H9 (cell line): ENCODE measurements at regions not wholly inside any gene's neighbourhood (a gene's known extent, or its start where the extent isn't known, plus 50 kb on each side); places are given as distances from the start of the nearest gene placed in this dataset.
"Not testable (repeated sequence)": the region's sequence is repeated elsewhere in the genome, so short reads cannot be mapped to it uniquely, and the experiment has no call there.

ENCODE experiments used
- DNase-seq: peaks from one replicate; pipeline ENCODE4 v3.0.0-alpha.2; 2017
- H2AFZ ChIP-seq: one replicate; pipeline ENCODE4 v1.6.1; 2013; ENCODE audit warnings: mild to moderate bottlenecking, low read length, control low read depth, moderate library complexity
- H2AK5ac ChIP-seq: 2 replicates; pipeline ENCODE4 v1.6.1; 2013; ENCODE audit warnings: low read length, control low read depth, mixed read lengths; ENCODE audit not compliant: insufficient read length
- H2BK120ac ChIP-seq: one replicate; pipeline ENCODE4 v1.6.1; 2013; ENCODE audit warnings: low read depth, mild to moderate bottlenecking, low read length, control low read depth, inconsistent platforms; ENCODE audit not compliant: poor library complexity, severe bottlenecking
- H2BK12ac ChIP-seq: 2 replicates; pipeline ENCODE4 v1.6.1; 2013; ENCODE audit warnings: low read length, control low read depth, mixed read lengths, low read depth; ENCODE audit not compliant: insufficient read length
- H2BK15ac ChIP-seq: 2 replicates; pipeline ENCODE4 v1.6.1; 2013; ENCODE audit warnings: low read depth, low read length, control low read depth
- H2BK20ac ChIP-seq: one replicate; pipeline ENCODE4 v1.6.1; 2013; ENCODE audit warnings: low read depth, mild to moderate bottlenecking, low read length, control low read depth, inconsistent platforms; ENCODE audit not compliant: poor library complexity, severe bottlenecking
- H2BK5ac ChIP-seq: 2 replicates; pipeline ENCODE4 v1.6.1; 2013; ENCODE audit warnings: low read length, control low read depth, mixed read lengths; ENCODE audit not compliant: insufficient read length
- H3K14ac ChIP-seq: 2 replicates; pipeline ENCODE4 v1.6.1; 2013; ENCODE audit warnings: low read length, control low read depth; ENCODE audit not compliant: insufficient read depth
- H3K18ac ChIP-seq: 2 replicates; pipeline ENCODE4 v1.6.1; 2013; ENCODE audit warnings: low read depth, mild to moderate bottlenecking, mixed read lengths, low read length, control low read depth; ENCODE audit not compliant: insufficient read length
- H3K23ac ChIP-seq: 2 replicates; pipeline ENCODE4 v1.6.1; 2013; ENCODE audit warnings: low read length, control low read depth, mixed read lengths, low read depth; ENCODE audit not compliant: insufficient read length
- H3K23me2 ChIP-seq: 2 replicates; pipeline ENCODE4 v1.6.1; 2013; ENCODE audit warnings: low read depth, mild to moderate bottlenecking, mixed read lengths, low read length, control low read depth; ENCODE audit not compliant: insufficient read length, poor library complexity, severe bottlenecking
- H3K27ac ChIP-seq: 2 replicates; pipeline ENCODE4 v1.5.1; 2013; ENCODE audit warnings: low read length, control low read depth, mixed read lengths, low read depth; ENCODE audit not compliant: insufficient read length
- H3K27me3 ChIP-seq: 2 replicates; pipeline ENCODE4 v1.6.1; 2013; ENCODE audit warnings: low read length, control low read depth, inconsistent platforms; ENCODE audit not compliant: insufficient read depth
- H3K4ac ChIP-seq: 2 replicates; pipeline ENCODE4 v1.6.1; 2013; ENCODE audit warnings: low read depth, mild to moderate bottlenecking, control low read depth, inconsistent platforms, low read length, moderate library complexity
- H3K4me1 ChIP-seq: 2 replicates; pipeline ENCODE4 v1.6.1; 2013; ENCODE audit warnings: low read length, control low read depth, inconsistent platforms; ENCODE audit not compliant: insufficient read depth
- H3K4me2 ChIP-seq: 2 replicates; pipeline ENCODE4 v1.6.1; 2013; ENCODE audit warnings: low read length, control low read depth, mixed read lengths; ENCODE audit not compliant: insufficient read length, insufficient read depth
- H3K56ac ChIP-seq: 2 replicates; pipeline ENCODE4 v1.6.1; 2013; ENCODE audit warnings: low read depth, mild to moderate bottlenecking, mixed read lengths, low read length, control low read depth; ENCODE audit not compliant: insufficient read length
- H3K79me1 ChIP-seq: 2 replicates; pipeline ENCODE4 v1.6.1; 2013; ENCODE audit warnings: low read depth, mild to moderate bottlenecking, moderate library complexity, low read length, control low read depth, inconsistent platforms; ENCODE audit not compliant: insufficient read depth, poor library complexity, severe bottlenecking
- H3K79me2 ChIP-seq: 2 replicates; pipeline ENCODE4 v1.6.1; 2013; ENCODE audit warnings: low read length, control low read depth, inconsistent platforms; ENCODE audit not compliant: insufficient read depth
- H3K9ac ChIP-seq: 2 replicates; pipeline ENCODE4 v1.6.1; 2013; ENCODE audit warnings: low read length, control low read depth, mixed read lengths; ENCODE audit not compliant: insufficient read length; ENCODE audit errors: extremely low read depth
- H3K9me3 ChIP-seq: one replicate; pipeline ENCODE4 v1.6.1; 2013; ENCODE audit warnings: low read depth, low read length, inconsistent platforms; ENCODE audit not compliant: control insufficient read depth
- H3T11ph ChIP-seq: one replicate; pipeline ENCODE4 v1.6.1; 2013; ENCODE audit warnings: mild to moderate bottlenecking, low read length, control low read depth, inconsistent platforms
- H4K20me1 ChIP-seq: one replicate; pipeline ENCODE4 v1.6.1; 2013; ENCODE audit not compliant: control insufficient read depth, insufficient read length, insufficient read depth
- H4K5ac ChIP-seq: 2 replicates; pipeline ENCODE4 v1.6.1; 2013; ENCODE audit warnings: low read depth, mild to moderate bottlenecking, mixed read lengths, low read length, control low read depth; ENCODE audit not compliant: insufficient read length
- H4K8ac ChIP-seq: replicated peaks from 2 replicates; pipeline ENCODE4 v1.6.1; 2013; ENCODE audit warnings: low read length, control low read depth, mixed read lengths, low read depth; ENCODE audit not compliant: insufficient read length
- H4K91ac ChIP-seq: 2 replicates; pipeline ENCODE4 v1.6.1; 2013; ENCODE audit warnings: low read depth, mild to moderate bottlenecking, moderate library complexity, mixed read lengths, low read length, control low read depth; ENCODE audit not compliant: insufficient read length
- H3K27ac Mint-ChIP-seq, 3 experiments: 2 replicates in 2 of 3; 3 replicates in 1 of 3; pipeline ENCODE4 v1.8.0; 2020 to 2021; ENCODE audit warnings: mixed read lengths in 3 of 3, mild to moderate bottlenecking in 1 of 3, moderate library complexity in 1 of 3
- H3K27me3 Mint-ChIP-seq: 2 replicates; pipeline ENCODE4 v1.8.0; 2021; ENCODE audit warnings: low read depth, mild to moderate bottlenecking, moderate library complexity, mixed read lengths
- H3K36me3 Mint-ChIP-seq, 3 experiments: 2 replicates in 2 of 3; 3 replicates in 1 of 3; pipeline ENCODE4 v1.8.0; 2020 to 2021; ENCODE audit warnings: low read depth in 3 of 3, mixed read lengths in 3 of 3; ENCODE audit not compliant: insufficient read depth in 1 of 3
- H3K4me1 Mint-ChIP-seq, 2 experiments: 2 replicates each; pipeline ENCODE4 v1.8.0; 2020; ENCODE audit warnings: mixed read lengths in 2 of 2
- H3K4me3 Mint-ChIP-seq, 2 experiments: 2 replicates in 1 of 2; 3 replicates in 1 of 2; pipeline ENCODE4 v1.8.0; 2020 to 2021; ENCODE audit warnings: mild to moderate bottlenecking in 2 of 2, mixed read lengths in 2 of 2, moderate library complexity in 1 of 2
- H3K9me3 Mint-ChIP-seq, 2 experiments: 2 replicates in 1 of 2; 3 replicates in 1 of 2; pipeline ENCODE4 v1.8.0; 2020; ENCODE audit warnings: mild to moderate bottlenecking in 2 of 2, mixed read lengths in 2 of 2, moderate library complexity in 1 of 2
- WGBS: extraction: QIAGEN DNeasy Blood & Tissue Kit; methylation state at CpG from one replicate; pipeline ENCODE4 v1.1.7; 2013; ENCODE audit warnings: missing lambda C conversion rate, low lambda C conversion rate, mixed read lengths; ENCODE audit not compliant: insufficient read length; ENCODE audit errors: extremely low coverage; 5-methylcytosine and 5-hydroxymethylcytosine counted together

DNA sequence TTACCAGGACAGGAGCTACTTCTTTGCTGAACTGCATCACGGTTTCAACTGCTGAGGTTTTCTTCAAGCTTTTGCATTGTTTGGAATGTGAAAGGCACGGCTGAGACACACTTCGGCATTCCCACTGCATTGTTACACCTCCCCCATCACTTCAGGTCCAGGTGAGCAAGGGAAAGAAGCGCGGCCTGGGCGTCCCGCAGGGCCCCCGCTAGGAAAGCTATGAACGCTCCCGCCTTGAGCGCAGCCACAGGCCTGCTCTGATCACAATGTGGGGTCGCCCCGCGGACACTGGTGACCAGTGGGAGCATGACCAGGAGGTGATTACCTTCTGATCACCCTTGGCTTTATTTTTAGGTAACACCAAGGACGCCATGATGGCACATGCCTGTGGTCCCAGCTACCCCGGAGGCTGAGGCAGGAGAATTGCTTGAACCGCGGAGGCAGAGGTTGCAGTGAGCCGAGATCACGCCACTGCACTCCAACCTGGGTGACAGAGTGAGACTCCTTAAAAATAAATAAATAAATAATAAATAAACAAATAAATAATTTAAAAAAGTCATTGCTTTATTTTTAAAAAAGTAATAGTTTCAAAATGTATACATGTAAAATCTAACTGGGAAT, 82.2 kb upstream of the ANTXRL start:
- not testable (repeated sequence) for H3K9ac ChIP-seq, H3K4me1 ChIP-seq, H3K79me2 ChIP-seq, H2BK12ac ChIP-seq, H3K4ac ChIP-seq, H4K5ac ChIP-seq, H3K4me3 Mint-ChIP-seq, H3K27ac Mint-ChIP-seq, H4K8ac ChIP-seq, H2AFZ ChIP-seq, H3K9me3 ChIP-seq, H3K36me3 Mint-ChIP-seq, H3K4me2 ChIP-seq, H4K91ac ChIP-seq, H3K18ac ChIP-seq, H3K27ac ChIP-seq, H2BK5ac ChIP-seq, H3K79me1 ChIP-seq, H3K4me1 Mint-ChIP-seq, H2BK15ac ChIP-seq, H3K27me3 ChIP-seq, H2AK5ac ChIP-seq, H3K9me3 Mint-ChIP-seq, H3T11ph ChIP-seq, H3K56ac ChIP-seq, H3K14ac ChIP-seq, H3K27me3 Mint-ChIP-seq, H4K20me1 ChIP-seq, H2BK120ac ChIP-seq, H3K23me2 ChIP-seq, H3K23ac ChIP-seq, H2BK20ac ChIP-seq
- DNase-seq: peak; percentile 36
- WGBS: no CpG with 5 or more reads among the region's 20 CpGs

- not testable (repeated sequence) for H2BK12ac ChIP-seq, H4K8ac ChIP-seq, H4K5ac ChIP-seq, H4K91ac ChIP-seq, H3K27ac Mint-ChIP-seq, H3K4me1 ChIP-seq, H2AK5ac ChIP-seq, H3K56ac ChIP-seq, H3K4me2 ChIP-seq, H2AFZ ChIP-seq, H3K23ac ChIP-seq, H3K36me3 Mint-ChIP-seq, H3K4me1 Mint-ChIP-seq, H3K79me1 ChIP-seq, H3K9me3 ChIP-seq, H2BK120ac ChIP-seq, H3K4ac ChIP-seq, H3K18ac ChIP-seq, H3K23me2 ChIP-seq, H4K20me1 ChIP-seq, H2BK15ac ChIP-seq, H2BK20ac ChIP-seq, H3K9me3 Mint-ChIP-seq, H2BK5ac ChIP-seq, H3T11ph ChIP-seq, H3K27me3 Mint-ChIP-seq, H3K9ac ChIP-seq, H3K4me3 Mint-ChIP-seq, H3K14ac ChIP-seq, H3K27me3 ChIP-seq, H3K27ac ChIP-seq, H3K79me2 ChIP-seq, DNase-seq
- no CpG with 5 or more reads among the region's 2 CpGs for WGBS
Observed at GRCh38 chr10:46210427-46210826, 76.4 kb upstream of the ANTXRL start.
